ENCODE measurements at regions not wholly inside any gene's neighbourhood (a gene's known extent, or its start where the extent isn't known, plus 50 kb on each side); places are given as distances from the start of the nearest gene placed in this dataset.

- DNase-seq (ENCODE audit: low read depth) = peak; percentile 30
- TF ChIP-seq, protein P1, sequence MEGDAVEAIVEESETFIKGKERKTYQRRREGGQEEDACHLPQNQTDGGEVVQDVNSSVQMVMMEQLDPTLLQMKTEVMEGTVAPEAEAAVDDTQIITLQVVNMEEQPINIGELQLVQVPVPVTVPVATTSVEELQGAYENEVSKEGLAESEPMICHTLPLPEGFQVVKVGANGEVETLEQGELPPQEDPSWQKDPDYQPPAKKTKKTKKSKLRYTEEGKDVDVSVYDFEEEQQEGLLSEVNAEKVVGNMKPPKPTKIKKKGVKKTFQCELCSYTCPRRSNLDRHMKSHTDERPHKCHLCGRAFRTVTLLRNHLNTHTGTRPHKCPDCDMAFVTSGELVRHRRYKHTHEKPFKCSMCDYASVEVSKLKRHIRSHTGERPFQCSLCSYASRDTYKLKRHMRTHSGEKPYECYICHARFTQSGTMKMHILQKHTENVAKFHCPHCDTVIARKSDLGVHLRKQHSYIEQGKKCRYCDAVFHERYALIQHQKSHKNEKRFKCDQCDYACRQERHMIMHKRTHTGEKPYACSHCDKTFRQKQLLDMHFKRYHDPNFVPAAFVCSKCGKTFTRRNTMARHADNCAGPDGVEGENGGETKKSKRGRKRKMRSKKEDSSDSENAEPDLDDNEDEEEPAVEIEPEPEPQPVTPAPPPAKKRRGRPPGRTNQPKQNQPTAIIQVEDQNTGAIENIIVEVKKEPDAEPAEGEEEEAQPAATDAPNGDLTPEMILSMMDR (conservative IDR thresholded peaks at IDR 0.05; ENCODE audit: control insufficient read depth, insufficient read depth, low read depth, low read length) = no peak
- no peak overlapping the region for H3K4me3 ChIP-seq (ENCODE audit: control insufficient read depth, low read depth, low read length)
These were observed 138.4 kb downstream of the FAM161A start for GRCh38 chr2:61715506-61715905.

GRCh38 chr2:61714210-61714609 is 139.7 kb downstream of the FAM161A start:
- H3K4me3 ChIP-seq (ENCODE audit: control insufficient read depth, low read depth, low read length) = no peak overlapping the region
- no peak for DNase-seq (ENCODE audit: low read depth)
- TF ChIP-seq, protein P1 (conservative IDR thresholded peaks at IDR 0.05; ENCODE audit: control insufficient read depth, insufficient read depth, low read depth, low read length) = no peak

GRCh38 chr2:61713457-61713856 is 140.4 kb downstream of the FAM161A start:
- TF ChIP-seq, protein P1 (conservative IDR thresholded peaks at IDR 0.05; ENCODE audit: control insufficient read depth, insufficient read depth, low read depth, low read length) = no peak
- DNase-seq (ENCODE audit: low read depth) = no peak
- no peak overlapping the region for H3K4me3 ChIP-seq (ENCODE audit: control insufficient read depth, low read depth, low read length)

DNA sequence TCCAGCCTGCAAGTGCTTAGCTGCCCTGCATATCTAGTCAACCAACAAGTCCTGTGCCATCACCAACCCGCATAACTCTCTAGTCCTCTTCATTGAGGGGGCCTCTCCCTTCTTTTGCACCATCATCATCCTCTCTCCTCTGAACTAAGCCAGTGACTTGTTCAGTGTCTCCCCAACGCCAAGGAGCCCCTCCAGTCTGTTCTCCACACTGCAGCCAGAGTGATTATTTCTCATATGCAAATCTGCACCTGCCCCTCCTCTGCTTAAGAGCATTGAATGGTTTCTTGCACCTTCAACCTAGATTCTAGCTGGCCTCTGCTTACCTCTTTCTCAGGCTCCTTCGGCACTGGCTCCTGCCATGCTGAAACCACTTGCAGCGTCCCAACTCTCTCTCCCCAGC is 141.8 kb downstream of the FAM161A start:
- DNase-seq (ENCODE audit: low read depth) = no peak
- no peak overlapping the region for H3K4me3 ChIP-seq (ENCODE audit: control insufficient read depth, low read depth, low read length)
- TF ChIP-seq, protein P1 (conservative IDR thresholded peaks at IDR 0.05; ENCODE audit: control insufficient read depth, insufficient read depth, low read depth, low read length) = no peak

GRCh38 chr2:61710711-61711110 is 143.1 kb downstream of the FAM161A start:
- no peak for DNase-seq (ENCODE audit: low read depth)
- no peak overlapping the region for H3K4me3 ChIP-seq (ENCODE audit: control insufficient read depth, low read depth, low read length)
- TF ChIP-seq, protein P1 (conservative IDR thresholded peaks at IDR 0.05; ENCODE audit: control insufficient read depth, insufficient read depth, low read depth, low read length) = no peak

GRCh38 chr2:61707984-61708852 is 145.6 kb downstream of the FAM161A start:
- peak; percentile 31 for DNase-seq (ENCODE audit: low read depth)
- TF ChIP-seq, protein P1 (conservative IDR thresholded peaks at IDR 0.05; ENCODE audit: control insufficient read depth, insufficient read depth, low read depth, low read length) = no peak
- H3K4me3 ChIP-seq (ENCODE audit: control insufficient read depth, low read depth, low read length) = no peak overlapping the region

Data from fibroblast of mammary gland (primary cell).